Nephron progenitor cell (in vitro differentiated cells): ENCODE measurements at regions not wholly inside any gene's neighbourhood (a gene's known extent, or its start where the extent isn't known, plus 50 kb on each side); places are given as distances from the start of the nearest gene placed in this dataset.

Experiments
- DNase-seq: peaks from one replicate; pipeline ENCODE4 v3.0.0; 2021
- H3K27ac Mint-ChIP-seq: 2 replicates; pipeline ENCODE4 v1.8.0; 2021; ENCODE audit warnings: mild to moderate bottlenecking, moderate library complexity, mixed read lengths
- H3K27me3 Mint-ChIP-seq: 2 replicates; pipeline ENCODE4 v1.8.0; 2021; ENCODE audit warnings: mild to moderate bottlenecking, low read depth, mixed read lengths; ENCODE audit not compliant: poor library complexity
- H3K36me3 Mint-ChIP-seq: 2 replicates; pipeline ENCODE4 v1.8.0; 2021; ENCODE audit warnings: low read depth, mixed read lengths
- H3K4me1 Mint-ChIP-seq: 2 replicates; pipeline ENCODE4 v1.8.0; 2021; ENCODE audit warnings: mixed read lengths
- H3K4me3 Mint-ChIP-seq: 2 replicates; pipeline ENCODE4 v1.8.0; 2021; ENCODE audit warnings: mild to moderate bottlenecking, moderate library complexity, mixed read lengths
- H3K9me3 Mint-ChIP-seq: 2 replicates; pipeline ENCODE4 v1.8.0; 2021; ENCODE audit warnings: mild to moderate bottlenecking, moderate library complexity, mixed read lengths
- CTCF ChIP-seq: fragments of 200-600 bp; sonication (generic); IDR thresholded peaks from 2 replicates; pipeline ENCODE4 v1.5.0; 2021; ENCODE audit warnings: antibody characterized with exemption

- peak overlapping the region; percentile 50 for H3K27ac Mint-ChIP-seq
- peaks cover 4% of the 10 kb centered on the region for H3K27me3 Mint-ChIP-seq
- DNase-seq: peak; percentile 92
- H3K4me3 Mint-ChIP-seq: peak overlapping the region; percentile 24
- no peaks in the 10 kb centered on the region for H3K36me3 Mint-ChIP-seq
- peaks cover 18% of the 10 kb centered on the region for H3K4me1 Mint-ChIP-seq
- H3K9me3 Mint-ChIP-seq: peaks cover 21% of the 10 kb centered on the region
- peak; percentile 97 for TF ChIP-seq CTCF
Measured at GRCh38 chr1:65687428-65688214, 105.1 kb upstream of the PDE4B start.

GRCh38 chr1:65688215-65688566 lies 104.5 kb upstream of the PDE4B start:
- Mint-ChIP-seq H3K27ac (no peak overlapping the region), H3K36me3 (no peaks in the 10 kb centered on the region), H3K27me3 (peaks cover 4% of the 10 kb centered on the region), H3K4me3 (peak overlapping the region; percentile 24), H3K9me3 (peaks cover 21% of the 10 kb centered on the region), H3K4me1 (peaks cover 18% of the 10 kb centered on the region)
- DNase-seq: no peak
- no peak for TF ChIP-seq CTCF

GRCh38 chr1:65688848-65689247 lies 103.8 kb upstream of the PDE4B start:
- Mint-ChIP-seq H3K27me3 (peaks cover 4% of the 10 kb centered on the region), H3K4me1 (peaks cover 18% of the 10 kb centered on the region), H3K4me3 (no peak overlapping the region), H3K9me3 (peaks cover 21% of the 10 kb centered on the region), H3K36me3 (no peaks in the 10 kb centered on the region), H3K27ac (no peak overlapping the region)
- DNase-seq: no peak
- no peak for TF ChIP-seq CTCF

- Mint-ChIP-seq H3K9me3 (peaks cover 8% of the 10 kb centered on the region), H3K27ac (no peak overlapping the region), H3K36me3 (no peaks in the 10 kb centered on the region), H3K4me3 (no peak overlapping the region), H3K4me1 (peaks cover 18% of the 10 kb centered on the region), H3K27me3 (peaks cover 2% of the 10 kb centered on the region)
- no peak for TF ChIP-seq CTCF
- DNase-seq: no peak
Measured at GRCh38 chr1:65691152-65691900, 101.4 kb upstream of the PDE4B start.

- Mint-ChIP-seq H3K27ac (no peak overlapping the region), H3K36me3 (no peaks in the 10 kb centered on the region), H3K27me3 (no peaks in the 10 kb centered on the region), H3K4me3 (no peak overlapping the region), H3K4me1 (peaks cover 18% of the 10 kb centered on the region), H3K9me3 (peaks cover 1% of the 10 kb centered on the region)
- no peak for TF ChIP-seq CTCF
- no peak for DNase-seq
Measured at GRCh38 chr1:65691972-65692371, 100.7 kb upstream of the PDE4B start.
